ENCODE measurements at regions not wholly inside any gene's neighbourhood (a gene's known extent, or its start where the extent isn't known, plus 50 kb on each side); places are given as distances from the start of the nearest gene placed in this dataset.

- TF ChIP-seq, protein P1, sequence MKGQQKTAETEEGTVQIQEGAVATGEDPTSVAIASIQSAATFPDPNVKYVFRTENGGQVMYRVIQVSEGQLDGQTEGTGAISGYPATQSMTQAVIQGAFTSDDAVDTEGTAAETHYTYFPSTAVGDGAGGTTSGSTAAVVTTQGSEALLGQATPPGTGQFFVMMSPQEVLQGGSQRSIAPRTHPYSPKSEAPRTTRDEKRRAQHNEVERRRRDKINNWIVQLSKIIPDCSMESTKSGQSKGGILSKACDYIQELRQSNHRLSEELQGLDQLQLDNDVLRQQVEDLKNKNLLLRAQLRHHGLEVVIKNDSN (IDR thresholded peaks at IDR 0.05) = no peak
- no peak for TF ChIP-seq CEBPB (IDR thresholded peaks at IDR 0.05)
- TF ChIP-seq YY1 (IDR thresholded peaks at IDR 0.05; ENCODE audit: low read depth) = no peak
- TF ChIP-seq RAD21 (IDR thresholded peaks at IDR 0.05; ENCODE audit: low read depth) = no peak
- no peak for TF ChIP-seq MAX (IDR thresholded peaks at IDR 0.05)
- TF ChIP-seq NFIC (IDR thresholded peaks at IDR 0.05) = no peak
- no peak for TF ChIP-seq EP300 (IDR thresholded peaks at IDR 0.05; ENCODE audit: borderline replicate concordance)
- TF ChIP-seq TAF1 (IDR thresholded peaks at IDR 0.05; ENCODE audit: low read depth) = no peak
- TF ChIP-seq ZBTB7A (IDR thresholded peaks at IDR 0.05; ENCODE audit: low read depth) = no peak
- TF ChIP-seq TEAD4 (IDR thresholded peaks at IDR 0.05) = no peak
- no peak for TF ChIP-seq REST (IDR thresholded peaks at IDR 0.05; ENCODE audit: low read depth)
- no peak for TF ChIP-seq FOXM1 (IDR thresholded peaks at IDR 0.05; ENCODE audit: borderline replicate concordance, low read depth)
- TF ChIP-seq TCF12 (IDR thresholded peaks at IDR 0.05; ENCODE audit: low read depth) = no peak
- no peak for TF ChIP-seq EGR1 (IDR thresholded peaks at IDR 0.05)
Measured at GRCh38 chr13:64300239-64300638, 2884.6 kb upstream of the PCDH20 start.
